GM12878 (cell line): ENCODE measurements at regions not wholly inside any gene's neighbourhood (a gene's known extent, or its start where the extent isn't known, plus 50 kb on each side); places are given as distances from the start of the nearest gene placed in this dataset.
A peak's percentile ranks its signal among the peaks of the same experiment; 100 is the strongest.

Experiments
- ATAC-seq: fragments of 200-7000 bp; cut with Tn5 transposase; 3 replicates; pipeline ENCODE4 v1.9.1; 2020; ENCODE audit warnings: mild to moderate bottlenecking, moderate library complexity
- BruUV-seq: library from RNA; stranded (reverse); fragments of 400-500 nt; replicated peaks from 2 replicates; lab custom pipeline; 2021; lab: Mats Ljungman, UMichigan
- CTCF ChIA-PET: fragments of 300-600 bp; sonication (Branson Sonifier 250); formaldehyde crosslinking; extraction: SDS; loops from one replicate; lab custom pipeline; 2021; ENCODE audit warnings: inconsistent platforms; lab: Yijun Ruan, JAX
- POLR2A ChIA-PET: fragments of 350-600 bp; formaldehyde crosslinking; extraction: SDS; loops from one replicate; lab custom pipeline; 2021; ENCODE audit warnings: inconsistent platforms; lab: Charles Lee
- RAD21 ChIA-PET: fragments of 300-600 bp; sonication (Branson Sonifier 250); formaldehyde crosslinking; loops from one replicate; lab custom pipeline; 2023; ENCODE audit warnings: antibody characterized with exemption; ENCODE audit not compliant: unreplicated experiment; lab: Charles Lee
- SMC1A ChIA-PET: fragments of 300-600 bp; sonication (Branson Sonifier 250); formaldehyde crosslinking; loops from one replicate; lab custom pipeline; 2023; ENCODE audit not compliant: unreplicated experiment, uncharacterized antibody; lab: Charles Lee
- DNase-seq: peaks from one replicate; pipeline ENCODE4 v3.0.0-alpha.2; 2011; ENCODE audit warnings: low read depth, low spot score
- FAIRE-seq: peaks from 3 replicates; lab custom pipeline; 2011; peaks lifted over from hg19 to GRCh38; lab: Jason Lieb, UNC
- H2AFZ ChIP-seq: 2 replicates; pipeline ENCODE4 v1.6.0; 2011; ENCODE audit warnings: low read depth, low read length, control low read depth; ENCODE audit not compliant: control insufficient read depth
- H3K27ac ChIP-seq: 2 replicates; pipeline ENCODE4 v1.5.1; 2011; ENCODE audit warnings: control low read depth; ENCODE audit not compliant: control insufficient read depth, insufficient read depth
- H3K27me3 ChIP-seq, 2 experiments: replicated peaks in 1 of 2; 2 replicates each; pipeline versions ENCODE4 v1.6.0 to v1.6.1; 2011; ENCODE audit warnings: low read length in 1 of 2; ENCODE audit not compliant: control insufficient read depth in 2 of 2, insufficient read depth in 2 of 2
- H3K36me3 ChIP-seq, 2 experiments: 2 replicates each; pipeline ENCODE4 v1.5.1; 2011; ENCODE audit warnings: low read length in 1 of 2; ENCODE audit not compliant: control insufficient read depth in 2 of 2, insufficient read depth in 2 of 2
- H3K4me1 ChIP-seq: 2 replicates; pipeline ENCODE4 v1.6.1; 2011; ENCODE audit warnings: mild to moderate bottlenecking, low read length, moderate library complexity, mixed read lengths; ENCODE audit not compliant: control insufficient read depth, insufficient read depth
- H3K4me2 ChIP-seq: 2 replicates; pipeline ENCODE4 v1.6.0; 2011; ENCODE audit warnings: control low read depth; ENCODE audit not compliant: control insufficient read depth, insufficient read depth
- H3K4me3 ChIP-seq: fragments of 200-600 bp; sonication (generic); 2 replicates; pipeline ENCODE4 v1.5.1; 2016
- H3K79me2 ChIP-seq: 2 replicates; pipeline ENCODE4 v1.6.0; 2011; ENCODE audit warnings: low read length; ENCODE audit not compliant: control insufficient read depth, insufficient read depth
- H3K9ac ChIP-seq: 2 replicates; pipeline ENCODE4 v1.8.0; 2011; ENCODE audit warnings: low read length, control low read depth, mixed read lengths; ENCODE audit not compliant: control insufficient read depth, insufficient read depth
- H3K9me3 ChIP-seq: replicated peaks from 3 replicates; pipeline ENCODE4 v1.5.1; 2011; ENCODE audit warnings: mild to moderate bottlenecking, low read length; ENCODE audit not compliant: control insufficient read depth, insufficient read depth
- H4K20me1 ChIP-seq: 2 replicates; pipeline ENCODE4 v1.6.0; 2011; ENCODE audit not compliant: control insufficient read depth, insufficient read depth
- BACH1 ChIP-seq: fragments of 450-650 bp; IDR thresholded peaks from 2 replicates; pipeline ENCODE4 v1.6.1; 2017; ENCODE audit warnings: mild to moderate bottlenecking, borderline replicate concordance
- EGR1 ChIP-seq, 2 experiments: IDR thresholded peaks; 1 replicate in 1 of 2; 2 replicates in 1 of 2; pipeline ENCODE4 v1.6.1; 2011 to 2012; ENCODE audit warnings: low read depth in 2 of 2, low read length in 2 of 2, borderline replicate concordance in 1 of 2, mild to moderate bottlenecking in 1 of 2, moderate library complexity in 1 of 2
- ELK1 ChIP-seq: IDR thresholded peaks from 2 replicates; pipeline ENCODE4 v1.6.1; 2012; ENCODE audit warnings: low read depth, low read length, improper control_type of control experiment
- ESRRA ChIP-seq: IDR thresholded peaks from 2 replicates; pipeline ENCODE4 v1.6.1; 2012; ENCODE audit warnings: mild to moderate bottlenecking, low read length, improper control_type of control experiment
- JUNB ChIP-seq: IDR thresholded peaks from 2 replicates; pipeline ENCODE4 v1.6.1; 2016; ENCODE audit warnings: antibody characterized with exemption, mild to moderate bottlenecking
- NR2F1 ChIP-seq: fragments of 450-650 bp; conservative IDR thresholded peaks from 2 replicates; pipeline ENCODE4 v1.6.1; 2017; ENCODE audit warnings: mild to moderate bottlenecking
- PAX5 ChIP-seq: IDR thresholded peaks from 2 replicates; pipeline ENCODE4 v1.6.1; 2011; ENCODE audit warnings: low read depth, low read length, borderline replicate concordance
- PML ChIP-seq: IDR thresholded peaks from 2 replicates; pipeline ENCODE4 v1.6.1; 2012; ENCODE audit warnings: low read length, inconsistent platforms
- SP1 ChIP-seq: IDR thresholded peaks from one replicate; pipeline ENCODE4 v1.6.1; 2011; ENCODE audit warnings: low read depth, low read length
- SPI1 ChIP-seq: IDR thresholded peaks from 2 replicates; pipeline ENCODE4 v1.6.1; 2011; ENCODE audit warnings: low read depth, mild to moderate bottlenecking, low read length, moderate library complexity, borderline replicate concordance; ENCODE audit not compliant: insufficient read depth
- STAT1 ChIP-seq: fragments of 450-650 bp; conservative IDR thresholded peaks from 2 replicates; pipeline ENCODE4 v1.6.1; 2014; ENCODE audit warnings: antibody characterized with exemption, mild to moderate bottlenecking
- TBL1XR1 ChIP-seq: IDR thresholded peaks from 2 replicates; pipeline ENCODE4 v1.6.1; 2012; ENCODE audit warnings: low read depth, low read length, improper control_type of control experiment
- TCF7 ChIP-seq: IDR thresholded peaks from 2 replicates; pipeline ENCODE4 v1.6.1; 2014; ENCODE audit warnings: antibody characterized with exemption, borderline replicate concordance
- ZNF687 ChIP-seq: fragments of 450-650 bp; IDR thresholded peaks from 2 replicates; pipeline ENCODE4 v1.6.1; 2017; ENCODE audit warnings: mild to moderate bottlenecking, moderate library complexity
- WGBS: methylation state at CpG from one replicate; pipeline ENCODE4 v1.1.6; 2016; ENCODE audit warnings: low lambda C conversion rate; ENCODE audit not compliant: insufficient replicate concordance, insufficient coverage; ENCODE audit errors: missing lambda C conversion rate; 5-methylcytosine and 5-hydroxymethylcytosine counted together
- in situ Hi-C: fragments of 300-500 bp; cut with MboI; formaldehyde crosslinking; loops from 9 replicates; pipeline ENCODE4 v1.14.3; 2018; ENCODE audit warnings: mixed read lengths
- intact Hi-C: fragments of 100-400 bp; cut with micrococcal nuclease; formaldehyde crosslinking; loops from one replicate; pipeline ENCODE4 v1.14.2; 2022; ENCODE audit not compliant: unreplicated experiment

GRCh38 chr11:106233191-106233590 is 155.7 kb downstream of the AASDHPPT start:
- CTCF ChIA-PET: no interaction called here
- WGBS: 0% methylated on average over 1 of the region's 1 CpG
- Histone ChIP-seq H3K27ac (no peak overlapping the region), H3K4me2 (no peak overlapping the region), H3K27me3 (no peaks in the 10 kb centered on the region), H3K79me2 (no peaks in the 10 kb centered on the region), H2AFZ (no peak overlapping the region), H3K9ac (no peak overlapping the region), H4K20me1 (no peaks in the 10 kb centered on the region), H3K36me3 (no peaks in the 10 kb centered on the region), H3K9me3 (no peaks in the 10 kb centered on the region; the same call in 1 of the 3 replicates), H3K4me1 (no peaks in the 10 kb centered on the region), H3K4me3 (no peak overlapping the region)
- intact Hi-C loops: loop anchor here (10.0 kb wide), 2 partner anchors 148 to 812 kb away; no protein-coding TSS in a partner anchor
- BruUV-seq: no TSS peak
- DNase-seq (no peak), FAIRE-seq (no peak), ATAC-seq (peak; percentile 76)
- RAD21 ChIA-PET: no interaction called here
- POLR2A ChIA-PET: no interaction called here
- TF ChIP-seq BACH1: no peak
- no peak for TF ChIP-seq EGR1 (IDR thresholded peaks at IDR 0.05; ENCODE audit: borderline replicate concordance in 1 of 2, low read depth in 2 of 2, low read length in 2 of 2)
- no peak for TF ChIP-seq TCF7
- no peak for TF ChIP-seq SP1
- peak; percentile 14; the same call in 1 of the 2 replicates for TF ChIP-seq JUNB
- TF ChIP-seq NR2F1: no peak
- in situ Hi-C loops: no loop called here
- SMC1A ChIA-PET: no interaction called here

GRCh38 chr11:106234794-106235193 is 157.3 kb downstream of the AASDHPPT start:
- no peak overlapping the region for H3K4me3 ChIP-seq
- in situ Hi-C loops: no loop called here
- ATAC-seq (peak; percentile 72), FAIRE-seq (no peak), DNase-seq (peak; percentile 33)
- WGBS: 7% methylated on average over 3 of the region's 3 CpGs
- H2AFZ ChIP-seq: no peak overlapping the region
- ChIA-PET CTCF (no interaction called here), SMC1A (interaction anchor here (1.7 kb wide), 1 partner anchor 8 kb away, joined by 7 read pairs; no protein-coding TSS in a partner anchor), RAD21 (interaction anchor here (1.2 kb wide), 1 partner anchor 11 kb away, joined by 3 read pairs; no protein-coding TSS in a partner anchor), POLR2A (interaction anchor here (0.5 kb wide), 1 partner anchor 1634 kb away, joined by 3 read pairs; no protein-coding TSS in a partner anchor)
- H3K27ac ChIP-seq: no peak overlapping the region
- H3K9me3 ChIP-seq: no peaks in the 10 kb centered on the region; the same call in 1 of the 3 replicates
- H4K20me1 ChIP-seq: no peaks in the 10 kb centered on the region
- H3K79me2 ChIP-seq: no peaks in the 10 kb centered on the region
- intact Hi-C loops: loop anchor here (10.0 kb wide), 2 partner anchors 150 to 810 kb away; no protein-coding TSS in a partner anchor
- 0 out of 2 replicates have a peak overlapping the region, but pooled peaks have one; percentile 20 for H3K4me2 ChIP-seq
- no peak overlapping the region for H3K9ac ChIP-seq
- H3K36me3 ChIP-seq: no peaks in the 10 kb centered on the region
- no TSS peak for BruUV-seq
- no peaks in the 10 kb centered on the region for H3K4me1 ChIP-seq
- no peaks in the 10 kb centered on the region for H3K27me3 ChIP-seq
- TF ChIP-seq PML (no peak), STAT1 (no peak), PAX5 (no peak), ESRRA (no peak), TBL1XR1 (no peak), SPI1 (no peak), ZNF687 (0 out of 2 replicates have a peak, but pooled peaks have one; percentile 21), ELK1 (no peak)
